BLaER1 treated with 17β-estradiol and CSF1 and Interleukin-3, amounts not matched to agents 10 nM and 100 nM (cell line): ENCODE measurements at regions not wholly inside any gene's neighbourhood (a gene's known extent, or its start where the extent isn't known, plus 50 kb on each side); places are given as distances from the start of the nearest gene placed in this dataset.

Experiments used
- H3K27ac ChIP-seq, 11 experiments: shearing (Covaris generic); formaldehyde crosslinking; 2 replicates each; pipeline ENCODE4 v1.8.1; 2022
- H3K27me3 ChIP-seq, 11 experiments: shearing (Covaris generic); formaldehyde crosslinking; 2 replicates each; pipeline ENCODE4 v1.8.1; 2022
- H3K36me3 ChIP-seq, 11 experiments: shearing (Covaris generic); formaldehyde crosslinking; 2 replicates each; pipeline ENCODE4 v1.8.1; 2022
- H3K4me1 ChIP-seq, 10 experiments: shearing (Covaris generic); formaldehyde crosslinking; 2 replicates each; pipeline ENCODE4 v1.8.1; 2022
- H3K4me2 ChIP-seq, 11 experiments: shearing (Covaris generic); formaldehyde crosslinking; 2 replicates each; pipeline ENCODE4 v1.8.1; 2022
- H3K4me3 ChIP-seq, 10 experiments: shearing (Covaris generic); formaldehyde crosslinking; 2 replicates each; pipeline ENCODE4 v1.8.1; 2022
- H3K9ac ChIP-seq, 11 experiments: shearing (Covaris generic); formaldehyde crosslinking; 2 replicates each; pipeline ENCODE4 v1.8.1; 2022
- H3K9me3 ChIP-seq, 11 experiments: shearing (Covaris generic); formaldehyde crosslinking; replicated peaks in 1 of 11; 2 replicates each; pipeline ENCODE4 v1.8.1; 2022
- H4K20me1 ChIP-seq, 11 experiments: shearing (Covaris generic); formaldehyde crosslinking; 2 replicates each; pipeline ENCODE4 v1.8.1; 2022
- Cebpa-rat ChIP-seq, 11 experiments: shearing (Covaris generic); IDR thresholded peaks; 2 replicates each; pipeline ENCODE4 v1.8.1; 2022

DNA sequence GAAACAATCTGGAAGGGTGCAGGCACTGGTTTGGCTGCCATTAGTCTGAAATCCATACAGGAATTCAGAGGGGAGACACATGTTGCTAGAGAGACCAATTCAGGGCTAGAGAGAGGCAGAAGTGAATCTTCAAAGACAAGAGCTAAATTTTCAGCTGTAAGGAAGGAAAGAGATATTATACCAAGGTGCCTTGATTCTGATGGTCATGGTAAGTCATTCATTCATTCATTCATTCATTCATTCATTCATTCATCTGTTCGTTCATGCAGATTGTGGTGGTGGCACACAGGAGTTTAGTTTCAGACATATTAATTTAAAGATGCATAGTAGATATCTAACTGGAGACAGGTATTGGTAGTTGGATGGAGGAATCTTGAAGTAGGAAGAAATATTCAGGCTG, 1493.5 kb upstream of the TMEM132C start:
- H3K27ac ChIP-seq: no peak overlapping the region
- H3K4me3 ChIP-seq: no peak overlapping the region
- no peak for TF ChIP-seq Cebpa-rat (IDR thresholded peaks at IDR 0.05)
- H3K4me1 ChIP-seq: peaks cover 0 to 9% (median 5%) of the 10 kb centered on the region in 10 experiments; a peak in 13 of 20 replicates
- peaks cover 12 to 36% (median 24%) of the 10 kb centered on the region in 11 experiments; a peak in 18 of 22 replicates for H3K9me3 ChIP-seq
- H4K20me1 ChIP-seq: no peaks in the 10 kb centered on the region
- H3K27me3 ChIP-seq: no peaks in the 10 kb centered on the region
- H3K9ac ChIP-seq: no peak overlapping the region
- H3K36me3 ChIP-seq: no peaks in the 10 kb centered on the region
- no peak overlapping the region; a peak in 1 of 22 replicates for H3K4me2 ChIP-seq

DNA sequence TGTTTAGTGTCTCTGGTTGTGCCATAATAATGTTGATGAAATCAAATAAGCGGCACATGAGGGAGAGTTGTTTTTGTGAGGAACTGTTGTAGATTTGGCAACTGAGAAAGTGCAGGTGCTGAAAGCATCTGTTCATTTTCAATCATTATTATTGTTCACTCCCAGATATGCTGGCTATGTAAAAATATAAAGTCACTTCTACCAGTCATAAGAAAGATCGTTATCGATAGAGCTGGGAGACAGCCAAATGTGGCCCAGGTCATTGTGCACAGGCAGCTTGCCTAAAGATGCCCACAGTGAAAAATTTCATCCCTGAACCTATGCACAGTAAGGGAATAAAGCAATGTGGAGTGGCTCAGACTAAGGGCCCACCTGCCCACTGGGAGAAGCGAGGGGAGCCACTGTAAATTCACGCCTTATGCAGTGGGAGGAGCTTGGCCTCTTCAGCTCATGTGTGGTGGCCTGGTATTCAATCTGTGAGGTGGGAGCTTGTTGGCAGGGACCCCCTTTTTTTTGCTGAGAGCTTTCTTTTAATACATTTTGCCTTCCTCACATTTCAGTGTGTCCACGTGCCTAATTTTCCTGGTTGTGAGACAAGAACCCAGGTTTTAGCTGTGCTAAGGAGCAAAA, 1490.8 kb upstream of the TMEM132C start:
- peaks cover 5 to 20% (median 13%) of the 10 kb centered on the region in 11 experiments; a peak in 17 of 22 replicates for H3K9me3 ChIP-seq
- no peaks in the 10 kb centered on the region for H4K20me1 ChIP-seq
- no peak overlapping the region for H3K4me3 ChIP-seq
- H3K4me1 ChIP-seq: peaks cover 0 to 9% (median 0%) of the 10 kb centered on the region in 10 experiments; a peak in 5 of 20 replicates
- H3K27ac ChIP-seq: no peak overlapping the region
- no peak overlapping the region for H3K4me2 ChIP-seq
- TF ChIP-seq Cebpa-rat (IDR thresholded peaks at IDR 0.05): no peak
- no peaks in the 10 kb centered on the region for H3K27me3 ChIP-seq
- no peak overlapping the region for H3K9ac ChIP-seq
- H3K36me3 ChIP-seq: no peaks in the 10 kb centered on the region

- no peak overlapping the region for H3K9ac ChIP-seq
- H3K36me3 ChIP-seq: no peaks in the 10 kb centered on the region
- no peak for TF ChIP-seq Cebpa-rat (IDR thresholded peaks at IDR 0.05)
- H3K4me2 ChIP-seq: no peak overlapping the region
- H3K4me3 ChIP-seq: no peak overlapping the region
- H3K27me3 ChIP-seq: no peaks in the 10 kb centered on the region
- H4K20me1 ChIP-seq: no peaks in the 10 kb centered on the region
- H3K4me1 ChIP-seq: peaks cover 0 to 11% (median 7%) of the 10 kb centered on the region in 10 experiments; a peak in 13 of 20 replicates
- H3K27ac ChIP-seq: no peak overlapping the region
- no peaks in the 10 kb centered on the region for H3K9me3 ChIP-seq
Measured at GRCh38 chr12:126780343-126780742, 1486.6 kb upstream of the TMEM132C start.

DNA sequence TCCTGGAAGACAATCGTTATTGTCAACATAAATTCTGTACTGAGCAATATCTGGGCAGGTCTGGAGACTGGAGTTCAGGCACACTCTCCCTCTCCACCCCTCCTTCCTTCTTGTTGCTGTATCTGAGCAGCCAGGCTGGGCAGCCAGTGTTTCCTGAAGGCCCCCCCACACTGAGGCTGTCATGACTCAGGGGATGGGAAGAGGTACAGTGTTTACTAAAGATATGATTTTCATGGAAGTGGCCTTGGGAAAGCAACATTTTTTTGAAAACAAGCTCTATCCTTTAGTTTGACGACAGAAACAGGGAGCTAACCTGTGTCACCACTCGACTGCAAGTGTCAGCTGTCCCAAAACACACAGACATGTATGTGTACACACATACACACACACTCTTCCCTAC, 1485.4 kb upstream of the TMEM132C start:
- Histone ChIP-seq H3K9ac (no peak overlapping the region), H3K4me3 (no peak overlapping the region), H3K27ac (no peak overlapping the region), H3K27me3 (no peaks in the 10 kb centered on the region), H3K4me2 (no peak overlapping the region), H3K4me1 (peaks cover 0 to 23% (median 16%) of the 10 kb centered on the region in 10 experiments; a peak in 14 of 20 replicates), H3K36me3 (no peaks in the 10 kb centered on the region), H4K20me1 (no peaks in the 10 kb centered on the region), H3K9me3 (no peaks in the 10 kb centered on the region)
- no peak for TF ChIP-seq Cebpa-rat (IDR thresholded peaks at IDR 0.05)

DNA sequence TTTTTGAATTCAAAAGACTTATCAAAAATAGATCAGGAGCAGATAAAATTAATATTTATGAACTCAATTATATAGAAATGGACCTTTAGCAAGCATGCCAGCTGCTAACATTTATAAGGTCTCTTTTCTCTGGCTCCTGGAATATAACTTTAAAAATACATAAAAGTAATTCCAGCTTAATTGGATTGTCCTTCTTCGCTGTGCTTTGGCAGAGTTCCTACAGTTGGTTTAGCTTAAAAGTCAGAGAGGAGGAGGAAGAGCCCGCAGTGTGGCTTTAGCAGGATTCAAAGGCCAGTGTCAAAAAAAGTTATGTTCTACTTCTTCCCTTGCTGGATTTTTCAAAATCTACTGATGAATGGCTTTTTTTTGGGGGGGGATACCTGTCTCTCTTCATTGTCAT, 1484.9 kb upstream of the TMEM132C start:
- Histone ChIP-seq H3K9me3 (no peaks in the 10 kb centered on the region), H4K20me1 (no peaks in the 10 kb centered on the region), H3K9ac (no peak overlapping the region), H3K4me1 (peaks cover 0 to 26% (median 16%) of the 10 kb centered on the region in 10 experiments; a peak in 14 of 20 replicates), H3K27ac (no peak overlapping the region), H3K4me3 (no peak overlapping the region), H3K27me3 (no peaks in the 10 kb centered on the region), H3K4me2 (no peak overlapping the region), H3K36me3 (no peaks in the 10 kb centered on the region)
- no peak for TF ChIP-seq Cebpa-rat (IDR thresholded peaks at IDR 0.05)

DNA sequence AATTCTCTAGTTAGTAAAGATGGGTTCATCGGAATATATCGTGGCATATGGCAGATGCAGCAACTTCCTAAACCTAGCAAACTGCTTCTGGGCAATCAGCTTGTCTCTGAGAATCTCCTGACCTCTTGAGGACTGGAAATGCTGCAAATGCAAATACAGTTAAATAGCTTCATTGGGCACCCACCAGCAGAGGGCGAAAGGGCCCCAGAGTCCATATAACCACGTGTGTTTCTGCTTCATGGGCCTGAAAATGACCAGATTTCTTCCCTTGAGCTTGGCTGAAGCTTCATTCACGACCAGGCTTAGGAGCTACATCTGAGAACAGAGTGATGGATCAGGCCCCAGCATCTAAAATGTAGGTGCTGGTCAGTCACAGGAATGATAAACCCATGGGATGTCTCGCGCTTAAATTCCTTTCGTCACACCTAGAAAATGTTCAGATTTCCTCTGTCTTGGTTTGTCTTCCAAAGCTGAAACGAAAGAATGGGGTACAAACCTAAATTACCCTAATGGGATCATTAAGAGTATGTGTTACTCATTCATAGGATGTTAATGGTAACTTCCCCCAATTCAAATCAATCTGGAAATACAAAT, 1482.5 kb upstream of the TMEM132C start:
- peak overlapping the region in 4 of 11 experiments; percentile 46 to 79 (median 63); a peak in 4 of 22 replicates for H3K4me2 ChIP-seq
- peak overlapping the region in 2 of 11 experiments; percentile 55 to 59; a peak in 3 of 22 replicates for H3K27ac ChIP-seq
- H3K4me1 ChIP-seq: peaks cover 0 to 26% (median 16%) of the 10 kb centered on the region in 10 experiments; a peak in 14 of 20 replicates
- no peak overlapping the region for H3K9ac ChIP-seq
- no peaks in the 10 kb centered on the region for H3K9me3 ChIP-seq
- no peak for TF ChIP-seq Cebpa-rat (IDR thresholded peaks at IDR 0.05)
- H3K27me3 ChIP-seq: no peaks in the 10 kb centered on the region
- H4K20me1 ChIP-seq: no peaks in the 10 kb centered on the region
- no peaks in the 10 kb centered on the region for H3K36me3 ChIP-seq
- no peak overlapping the region for H3K4me3 ChIP-seq

GRCh38 chr12:126789963-126790362, 1477.0 kb upstream of the TMEM132C start:
- H3K9me3 ChIP-seq: peaks cover 0 to 7% (median 4%) of the 10 kb centered on the region in 11 experiments; a peak in 5 of 22 replicates
- H3K4me2 ChIP-seq: no peak overlapping the region
- TF ChIP-seq Cebpa-rat (IDR thresholded peaks at IDR 0.05): no peak
- H4K20me1 ChIP-seq: no peaks in the 10 kb centered on the region
- no peak overlapping the region for H3K27ac ChIP-seq
- H3K27me3 ChIP-seq: no peaks in the 10 kb centered on the region
- H3K36me3 ChIP-seq: no peaks in the 10 kb centered on the region
- H3K9ac ChIP-seq: no peak overlapping the region
- peaks cover 0 to 24% (median 12%) of the 10 kb centered on the region in 10 experiments; a peak in 14 of 20 replicates for H3K4me1 ChIP-seq
- no peak overlapping the region for H3K4me3 ChIP-seq

DNA sequence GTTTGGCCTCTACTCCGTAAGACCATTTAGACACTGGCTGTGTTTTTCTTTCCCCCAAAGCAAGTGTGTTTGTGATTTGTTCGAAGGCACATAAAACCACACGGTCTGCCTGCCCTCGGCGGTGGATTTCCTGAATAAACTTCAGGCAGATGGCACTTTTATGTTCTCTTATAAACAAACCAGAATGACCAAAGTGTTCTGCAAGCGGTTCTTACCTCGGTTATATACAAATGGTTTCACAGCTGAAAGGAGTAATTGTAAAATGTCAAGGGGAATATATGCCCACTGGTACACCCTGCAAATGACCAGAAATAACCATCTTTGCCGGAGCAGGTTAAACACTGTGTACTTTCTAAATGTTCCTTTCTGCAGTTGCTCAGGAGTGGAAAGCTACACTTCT, 1475.8 kb upstream of the TMEM132C start:
- no peak overlapping the region for H3K27ac ChIP-seq
- H3K36me3 ChIP-seq: no peaks in the 10 kb centered on the region
- no peaks in the 10 kb centered on the region for H4K20me1 ChIP-seq
- H3K9me3 ChIP-seq: peaks cover 0 to 7% (median 4%) of the 10 kb centered on the region in 11 experiments; a peak in 5 of 22 replicates
- peaks cover 0 to 13% (median 3%) of the 10 kb centered on the region in 10 experiments; a peak in 9 of 20 replicates for H3K4me1 ChIP-seq
- H3K4me3 ChIP-seq: no peak overlapping the region
- H3K4me2 ChIP-seq: no peak overlapping the region
- no peak for TF ChIP-seq Cebpa-rat (IDR thresholded peaks at IDR 0.05)
- H3K9ac ChIP-seq: no peak overlapping the region
- H3K27me3 ChIP-seq: no peaks in the 10 kb centered on the region

GRCh38 chr12:126792411-126792810, 1474.6 kb upstream of the TMEM132C start:
- Histone ChIP-seq H3K4me2 (no peak overlapping the region), H3K4me1 (peaks cover 0 to 8% (median 0%) of the 10 kb centered on the region in 10 experiments; a peak in 6 of 20 replicates), H3K9me3 (peaks cover 0 to 7% (median 4%) of the 10 kb centered on the region in 11 experiments; a peak in 5 of 22 replicates), H4K20me1 (no peaks in the 10 kb centered on the region), H3K27me3 (no peaks in the 10 kb centered on the region), H3K27ac (no peak overlapping the region), H3K9ac (no peak overlapping the region), H3K4me3 (no peak overlapping the region), H3K36me3 (no peaks in the 10 kb centered on the region)
- no peak for TF ChIP-seq Cebpa-rat (IDR thresholded peaks at IDR 0.05)
